ENCODE measurements at regions not wholly inside any gene's neighbourhood (a gene's known extent, or its start where the extent isn't known, plus 50 kb on each side); places are given as distances from the start of the nearest gene placed in this dataset.
"Not testable (repeated sequence)": the region's sequence is repeated elsewhere in the genome, so short reads cannot be mapped to it uniquely, and the experiment has no call there.

GRCh38 chr2:113341191-113341869 lies 62.6 kb upstream of the PAX8 start:
- DNase-seq (ENCODE audit: low read depth in 2 of 3, low spot score in 2 of 3) = no peak

GRCh38 chr2:113337809-113338208 lies 59.1 kb upstream of the PAX8 start:
- DNase-seq (ENCODE audit: low read depth in 2 of 3, low spot score in 2 of 3) = no peak

- not testable (repeated sequence) for DNase-seq (ENCODE audit: low read depth in 2 of 3, low spot score in 2 of 3)
Measured at GRCh38 chr2:113336040-113336439, 57.3 kb upstream of the PAX8 start.

GRCh38 chr2:113334147-113334546 lies 55.4 kb upstream of the PAX8 start:
- no peak for DNase-seq (ENCODE audit: low read depth in 2 of 3, low spot score in 2 of 3)

- DNase-seq (ENCODE audit: low read depth in 2 of 3, low spot score in 2 of 3) = not testable (repeated sequence)
Measured at GRCh38 chr2:113333735-113334134, 55.0 kb upstream of the PAX8 start.

GRCh38 chr2:113330060-113330767 lies 51.5 kb upstream of the PAX8 start:
- DNase-seq (ENCODE audit: low read depth in 2 of 3, low spot score in 2 of 3) = not testable (repeated sequence)

GRCh38 chr2:113328973-113329372 lies 50.3 kb upstream of the PAX8 start:
- not testable (repeated sequence) for DNase-seq (ENCODE audit: low read depth in 2 of 3, low spot score in 2 of 3)

- DNase-seq (ENCODE audit: low read depth in 2 of 3, low spot score in 2 of 3) = not testable (repeated sequence)
Measured at GRCh38 chr2:113328572-113328971, 49.9 kb upstream of the PAX8 start.
